ENCODE measurements at regions not wholly inside any gene's neighbourhood (a gene's known extent, or its start where the extent isn't known, plus 50 kb on each side); places are given as distances from the start of the nearest gene placed in this dataset.
"Not testable (repeated sequence)": the region's sequence is repeated elsewhere in the genome, so short reads cannot be mapped to it uniquely, and the experiment has no call there.

DNA sequence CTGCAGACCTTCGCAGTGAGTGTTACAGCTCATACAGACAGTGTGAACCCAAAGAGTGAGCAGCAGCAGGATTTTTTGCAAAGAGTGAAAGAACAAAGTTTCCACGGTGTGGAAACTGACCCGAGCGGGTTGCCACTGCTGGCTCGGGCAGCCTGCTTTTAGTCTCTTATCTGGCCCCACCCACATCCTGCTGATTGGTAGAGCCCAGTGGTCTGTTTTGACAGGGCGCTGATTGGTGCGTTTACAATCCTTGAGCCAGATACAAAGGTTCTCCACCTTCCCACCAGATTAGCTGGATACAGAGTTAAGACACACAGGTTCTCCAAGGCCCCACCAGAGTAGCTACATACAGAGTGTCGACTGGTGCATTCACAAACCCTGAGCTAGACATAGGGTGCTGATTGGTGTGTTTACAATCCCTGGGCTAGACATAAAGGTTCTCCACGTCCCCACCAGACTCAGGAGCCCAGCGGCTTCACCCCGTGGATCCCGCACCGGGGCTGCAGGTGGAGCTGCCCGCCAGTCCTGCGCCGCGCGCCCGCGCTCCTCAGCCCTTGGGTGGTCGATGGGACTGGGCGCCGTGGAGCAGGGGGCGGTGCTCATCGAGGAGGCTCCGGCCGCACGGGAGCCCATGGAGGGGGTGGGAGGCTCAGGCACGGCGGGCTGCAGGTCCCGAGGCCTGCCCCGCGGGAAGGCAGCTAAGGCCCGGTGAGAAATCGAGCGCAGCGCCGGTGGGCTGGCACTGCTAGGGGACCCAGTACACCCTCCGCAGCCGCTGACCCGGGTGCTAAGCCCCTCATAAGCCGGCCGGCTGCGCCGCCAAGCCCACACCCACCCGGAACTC lies 102.8 kb upstream of the KMT2C start:
- TF ChIP-seq, protein P1, sequence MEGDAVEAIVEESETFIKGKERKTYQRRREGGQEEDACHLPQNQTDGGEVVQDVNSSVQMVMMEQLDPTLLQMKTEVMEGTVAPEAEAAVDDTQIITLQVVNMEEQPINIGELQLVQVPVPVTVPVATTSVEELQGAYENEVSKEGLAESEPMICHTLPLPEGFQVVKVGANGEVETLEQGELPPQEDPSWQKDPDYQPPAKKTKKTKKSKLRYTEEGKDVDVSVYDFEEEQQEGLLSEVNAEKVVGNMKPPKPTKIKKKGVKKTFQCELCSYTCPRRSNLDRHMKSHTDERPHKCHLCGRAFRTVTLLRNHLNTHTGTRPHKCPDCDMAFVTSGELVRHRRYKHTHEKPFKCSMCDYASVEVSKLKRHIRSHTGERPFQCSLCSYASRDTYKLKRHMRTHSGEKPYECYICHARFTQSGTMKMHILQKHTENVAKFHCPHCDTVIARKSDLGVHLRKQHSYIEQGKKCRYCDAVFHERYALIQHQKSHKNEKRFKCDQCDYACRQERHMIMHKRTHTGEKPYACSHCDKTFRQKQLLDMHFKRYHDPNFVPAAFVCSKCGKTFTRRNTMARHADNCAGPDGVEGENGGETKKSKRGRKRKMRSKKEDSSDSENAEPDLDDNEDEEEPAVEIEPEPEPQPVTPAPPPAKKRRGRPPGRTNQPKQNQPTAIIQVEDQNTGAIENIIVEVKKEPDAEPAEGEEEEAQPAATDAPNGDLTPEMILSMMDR (conservative IDR thresholded peaks at IDR 0.05; ENCODE audit: low read length), result not testable (repeated sequence)
- TF ChIP-seq EZH2phosphoT487 (IDR thresholded peaks at IDR 0.05; ENCODE audit: borderline replicate concordance), result not testable (repeated sequence)

Measured in Loucy (cell line).